Omental fat pad (tissue), 3 donors: ENCODE measurements at regions not wholly inside any gene's neighbourhood (a gene's known extent, or its start where the extent isn't known, plus 50 kb on each side); places are given as distances from the start of the nearest gene placed in this dataset.

Source experiments
- ATAC-seq: fragments of 150-250 bp; one replicate; pipeline ENCODE4 v1.9.1; 2016; ENCODE audit warnings: mild to moderate bottlenecking, moderate library complexity; ENCODE audit not compliant: low FRiP score
- DNase-seq: peaks from one replicate; pipeline ENCODE4 v3.0.0-alpha.2; 2019; ENCODE audit warnings: low spot score
- CTCF ChIP-seq, 3 donors: fragments of 450-650 bp; IDR thresholded peaks; one replicate each; pipeline ENCODE4 v1.5.1; 2016 to 2017; ENCODE audit warnings: antibody characterized with exemption in 3 of 3, mild to moderate bottlenecking in 3 of 3, moderate library complexity in 2 of 3

- no peak for TF ChIP-seq CTCF (IDR thresholded peaks at IDR 0.05)
- no peak for DNase-seq
- ATAC-seq: no peak
Observed at GRCh38 chr20:22496817-22497216, 87.6 kb downstream of the FOXA2 start.

DNA sequence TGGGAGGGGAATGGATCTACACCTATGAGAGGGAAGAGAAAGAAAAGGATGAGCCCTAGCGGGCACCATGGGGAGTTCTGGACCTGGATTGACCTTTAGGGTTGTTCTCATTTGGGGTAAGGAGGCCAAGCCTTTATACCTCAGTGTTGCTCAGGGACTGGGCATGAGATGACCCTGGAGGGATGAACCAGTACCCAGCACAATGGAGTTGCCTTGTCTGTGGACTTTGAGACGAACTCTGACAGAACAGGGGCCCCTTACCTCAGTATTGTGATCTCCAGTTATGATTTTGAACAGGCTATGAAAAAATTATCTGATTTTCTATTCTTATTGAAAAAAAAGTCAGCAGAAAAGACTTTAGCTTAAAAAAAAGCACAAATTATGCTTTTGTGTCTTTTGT, 88.6 kb downstream of the FOXA2 start:
- no peak for DNase-seq
- no peak for TF ChIP-seq CTCF (IDR thresholded peaks at IDR 0.05)
- no peak for ATAC-seq

DNA sequence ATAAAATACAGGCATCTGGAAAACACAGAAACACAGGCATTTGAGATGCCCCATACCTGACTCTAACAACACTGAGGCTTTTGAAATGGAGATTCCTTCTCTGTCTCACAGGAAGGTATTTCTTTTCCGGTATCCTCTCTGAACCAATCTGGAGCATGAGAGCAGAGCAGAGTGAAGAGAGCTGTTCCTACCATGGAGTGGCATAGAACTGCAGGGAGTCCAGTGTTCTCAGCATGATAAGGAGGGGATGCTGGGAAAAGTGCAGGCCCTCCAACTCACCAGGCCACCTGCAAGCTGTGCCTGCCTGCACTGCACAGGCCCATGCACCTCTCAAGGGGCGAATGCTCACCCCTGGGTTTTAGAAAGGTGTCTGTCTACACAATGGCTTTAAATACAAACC, 89.2 kb downstream of the FOXA2 start:
- no peak for DNase-seq
- no peak for TF ChIP-seq CTCF (IDR thresholded peaks at IDR 0.05)
- ATAC-seq: no peak

DNA sequence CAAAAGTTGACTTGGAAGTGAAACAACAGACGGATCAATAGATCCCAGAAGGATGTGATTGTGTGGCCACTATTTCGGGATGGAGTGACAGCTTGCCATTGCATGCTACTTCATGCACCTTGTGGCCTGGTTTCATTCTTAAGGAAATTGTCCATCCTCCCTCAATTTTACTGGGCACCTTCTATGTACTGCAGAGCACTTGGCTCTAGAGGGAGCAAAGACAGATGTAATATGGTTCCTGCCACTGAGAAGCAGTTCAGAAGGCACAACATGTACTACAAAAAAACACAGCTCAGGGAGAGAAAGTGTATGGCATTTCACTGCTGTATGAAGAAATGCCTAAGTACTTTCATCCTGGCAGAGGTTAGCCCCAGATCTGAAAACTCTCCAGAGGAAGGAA, 91.9 kb downstream of the FOXA2 start:
- TF ChIP-seq CTCF (IDR thresholded peaks at IDR 0.05): no peak
- ATAC-seq: no peak
- DNase-seq: no peak

DNA sequence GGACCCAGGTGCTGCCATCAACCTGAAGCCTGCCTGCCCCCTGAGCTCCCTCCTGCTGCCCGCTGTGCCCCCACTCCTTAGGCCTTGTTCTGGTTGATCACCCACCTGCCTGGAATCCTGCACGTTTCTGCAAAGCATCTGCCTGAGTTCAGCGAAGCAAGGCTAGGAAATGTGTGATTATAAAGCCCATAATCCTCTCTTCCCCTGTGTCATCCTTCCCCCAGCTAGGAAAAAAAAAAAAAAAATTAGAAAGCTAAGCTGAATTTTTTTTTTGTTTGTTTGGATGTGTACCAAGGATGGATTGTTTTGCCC, 93.2 kb downstream of the FOXA2 start:
- ATAC-seq: no peak
- no peak for DNase-seq
- no peak for TF ChIP-seq CTCF (IDR thresholded peaks at IDR 0.05)

DNA sequence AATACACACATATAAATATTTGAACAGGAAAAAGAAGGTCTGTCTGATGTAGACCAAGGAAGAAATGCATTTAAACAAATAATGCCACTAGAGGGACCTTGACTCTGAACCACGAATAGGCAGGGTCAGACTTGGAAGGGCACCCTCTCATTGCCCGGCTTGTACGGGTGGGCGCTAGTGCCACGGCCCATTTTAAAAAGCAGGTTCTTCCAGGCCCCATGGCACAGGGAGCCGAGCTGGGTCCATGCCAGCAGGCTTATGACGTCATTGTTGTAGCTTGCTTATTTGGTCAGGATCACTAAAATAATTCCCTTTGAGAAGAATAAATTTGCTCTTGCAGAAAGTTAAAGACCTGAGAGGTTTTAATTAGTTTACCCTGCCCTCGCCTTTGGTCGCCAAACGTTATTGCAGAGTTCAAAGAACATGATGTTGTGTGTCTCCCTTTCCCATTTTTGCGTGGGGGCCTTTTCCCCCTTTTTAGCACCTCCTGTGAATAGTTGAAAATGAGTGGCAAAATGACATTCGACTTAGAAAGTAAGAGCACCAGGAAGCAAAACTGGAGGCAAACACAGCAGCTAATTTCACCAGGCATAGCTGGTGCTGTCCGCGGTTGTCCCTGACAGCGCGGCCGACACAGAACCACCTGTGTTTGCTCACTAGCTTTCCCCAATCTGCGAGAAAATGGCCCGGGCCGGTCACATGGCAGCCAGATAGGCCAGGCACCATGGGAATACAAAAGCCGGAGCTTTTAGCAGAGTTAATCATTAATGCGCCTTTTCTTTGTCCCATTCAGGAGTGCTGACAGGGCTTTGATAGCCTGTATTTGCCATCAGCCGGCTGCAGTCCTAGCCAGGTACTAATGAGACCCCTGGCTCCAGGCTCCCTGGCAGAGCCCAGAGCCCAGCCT, 93.8 kb downstream of the FOXA2 start:
- ATAC-seq (no peak), DNase-seq (no peak)
- TF ChIP-seq CTCF (IDR thresholded peaks at IDR 0.05): no peak

DNA sequence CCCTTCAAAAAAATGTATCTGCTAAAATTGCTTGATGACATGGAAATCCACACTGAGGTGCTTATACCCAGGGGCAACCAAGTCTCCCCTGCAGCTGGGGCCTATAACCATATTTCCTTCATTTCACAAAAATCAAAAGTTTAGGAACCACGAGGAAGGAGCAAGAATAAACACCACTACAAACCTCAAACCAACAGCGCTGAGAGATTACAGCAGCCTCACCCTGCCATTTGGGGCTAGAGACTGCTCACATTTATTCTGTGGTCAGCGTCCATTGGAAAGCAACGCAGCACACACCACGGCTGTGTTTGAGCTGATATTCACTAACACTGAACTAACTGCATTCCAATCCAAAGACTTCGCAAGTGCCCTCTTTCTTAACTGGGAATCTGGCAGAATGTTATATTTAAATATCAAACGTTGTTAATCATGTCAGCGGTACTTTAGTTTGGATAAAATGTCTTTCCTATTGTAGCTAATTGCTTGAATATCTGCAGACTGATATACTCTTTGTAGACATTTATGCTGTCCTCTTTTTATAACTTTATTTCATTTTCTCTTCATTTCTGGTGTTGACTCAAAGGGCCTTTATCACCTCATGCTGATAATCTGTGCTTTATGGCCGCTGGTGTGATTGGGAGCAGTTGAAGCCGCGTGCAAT, 94.6 kb downstream of the FOXA2 start:
- TF ChIP-seq CTCF (IDR thresholded peaks at IDR 0.05): no peak
- ATAC-seq (no peak), DNase-seq (no peak)
